HUES6 (cell line): ENCODE measurements at regions not wholly inside any gene's neighbourhood (a gene's known extent, or its start where the extent isn't known, plus 50 kb on each side); places are given as distances from the start of the nearest gene placed in this dataset.

Experiments
- H3K27ac ChIP-seq: 2 replicates; pipeline ENCODE4 v1.7.0; 2013; ENCODE audit warnings: low read depth, mild to moderate bottlenecking, low read length, inconsistent platforms
- H3K27me3 ChIP-seq: 2 replicates; pipeline ENCODE4 v1.6.1; 2013; ENCODE audit warnings: low read length; ENCODE audit not compliant: control insufficient read depth, insufficient read depth
- H3K36me3 ChIP-seq: 2 replicates; pipeline ENCODE4 v1.6.1; 2013; ENCODE audit warnings: low read length; ENCODE audit not compliant: control insufficient read depth, insufficient read depth
- H3K4me1 ChIP-seq: 2 replicates; pipeline ENCODE4 v1.6.1; 2013; ENCODE audit warnings: low read length; ENCODE audit not compliant: control insufficient read depth, insufficient read depth
- H3K4me3 ChIP-seq: 2 replicates; pipeline ENCODE4 v1.5.1; 2013; ENCODE audit warnings: low read depth, low read length
- H3K9ac ChIP-seq: one replicate; pipeline ENCODE4 v1.6.1; 2013; ENCODE audit warnings: mild to moderate bottlenecking, low read length
- H3K9me3 ChIP-seq: 2 replicates; pipeline ENCODE4 v1.6.1; 2013; ENCODE audit warnings: low read depth, low read length; ENCODE audit not compliant: control insufficient read depth, insufficient read depth

DNA sequence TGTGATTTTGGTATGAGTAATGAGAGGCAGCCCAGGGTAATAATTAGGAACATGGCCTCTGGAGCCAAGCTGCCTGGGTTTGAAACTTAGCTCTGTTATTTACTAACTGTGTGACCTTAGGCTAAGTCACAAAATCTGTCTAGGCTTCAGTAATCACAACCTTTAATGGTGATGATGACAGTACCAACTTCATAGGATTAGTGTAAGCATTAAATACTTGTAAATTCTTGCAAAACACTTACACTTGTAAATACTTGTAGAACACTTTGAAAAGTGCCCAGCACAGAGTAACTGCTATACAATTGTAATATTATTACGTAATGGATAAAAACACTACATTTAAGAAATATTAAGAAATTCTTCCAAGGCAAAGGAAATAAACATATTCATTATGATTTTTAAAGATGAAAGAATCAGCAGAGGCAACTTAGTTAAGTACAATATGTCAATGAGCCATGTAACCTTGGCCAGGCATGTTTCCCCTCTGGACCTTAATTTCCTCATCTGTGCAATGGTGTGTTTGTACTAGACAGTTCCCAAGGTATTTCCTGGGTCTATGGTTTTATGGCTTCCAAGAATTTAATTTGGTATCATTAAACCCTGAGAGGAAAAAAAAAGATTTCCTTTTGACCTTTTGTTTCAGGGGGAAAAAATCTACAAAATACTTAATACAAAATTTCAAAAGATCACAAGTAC lies 628.5 kb upstream of the KLHL1 start:
- Histone ChIP-seq H3K4me3 (no peak overlapping the region), H3K27ac (no peak overlapping the region), H3K4me1 (no peaks in the 10 kb centered on the region), H3K36me3 (no peaks in the 10 kb centered on the region), H3K27me3 (no peaks in the 10 kb centered on the region), H3K9me3 (no peaks in the 10 kb centered on the region), H3K9ac (no peak overlapping the region)

- H3K27ac ChIP-seq = no peak overlapping the region
- no peak overlapping the region for H3K9ac ChIP-seq
- no peaks in the 10 kb centered on the region for H3K36me3 ChIP-seq
- no peaks in the 10 kb centered on the region for H3K27me3 ChIP-seq
- no peaks in the 10 kb centered on the region for H3K4me1 ChIP-seq
- no peaks in the 10 kb centered on the region for H3K9me3 ChIP-seq
- H3K4me3 ChIP-seq = no peak overlapping the region
These were observed 624.4 kb upstream of the KLHL1 start for GRCh38 chr13:70732611-70733010.

GRCh38 chr13:70729369-70729768 lies 621.1 kb upstream of the KLHL1 start:
- H3K9ac ChIP-seq = no peak overlapping the region
- H3K4me3 ChIP-seq = no peak overlapping the region
- H3K27ac ChIP-seq = no peak overlapping the region
- no peaks in the 10 kb centered on the region for H3K36me3 ChIP-seq
- H3K4me1 ChIP-seq = no peaks in the 10 kb centered on the region
- no peaks in the 10 kb centered on the region for H3K27me3 ChIP-seq
- H3K9me3 ChIP-seq = no peaks in the 10 kb centered on the region

- Histone ChIP-seq H3K9ac (no peak overlapping the region), H3K4me3 (no peak overlapping the region), H3K36me3 (no peaks in the 10 kb centered on the region), H3K27me3 (no peaks in the 10 kb centered on the region), H3K27ac (no peak overlapping the region), H3K4me1 (no peaks in the 10 kb centered on the region), H3K9me3 (no peaks in the 10 kb centered on the region)
These were observed 615.5 kb upstream of the KLHL1 start for GRCh38 chr13:70723732-70724131.

DNA sequence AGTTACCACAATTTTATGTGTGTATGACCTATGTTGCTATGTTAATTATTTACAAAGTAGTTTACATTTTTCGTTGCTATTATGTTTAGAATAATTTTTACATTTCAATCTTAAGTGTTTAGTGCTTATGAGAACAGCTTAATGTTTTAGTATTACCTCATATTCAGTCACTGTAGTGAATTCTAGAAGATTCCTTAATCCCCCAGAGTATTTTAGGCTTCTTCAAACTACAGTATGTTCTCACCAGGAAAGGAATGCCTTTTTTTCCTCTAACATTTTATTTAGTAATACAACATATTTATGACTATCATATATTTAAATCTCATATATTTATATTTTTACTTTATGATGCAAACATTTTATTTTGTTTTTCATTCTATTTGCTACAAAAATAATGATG lies 612.1 kb upstream of the KLHL1 start:
- no peaks in the 10 kb centered on the region for H3K4me1 ChIP-seq
- no peaks in the 10 kb centered on the region for H3K27me3 ChIP-seq
- no peak overlapping the region for H3K9ac ChIP-seq
- H3K9me3 ChIP-seq = no peaks in the 10 kb centered on the region
- no peak overlapping the region for H3K4me3 ChIP-seq
- H3K36me3 ChIP-seq = no peaks in the 10 kb centered on the region
- H3K27ac ChIP-seq = no peak overlapping the region

- H3K27ac ChIP-seq = no peak overlapping the region
- H3K9me3 ChIP-seq = no peaks in the 10 kb centered on the region
- H3K36me3 ChIP-seq = no peaks in the 10 kb centered on the region
- no peak overlapping the region for H3K4me3 ChIP-seq
- H3K9ac ChIP-seq = no peak overlapping the region
- no peaks in the 10 kb centered on the region for H3K27me3 ChIP-seq
- H3K4me1 ChIP-seq = no peaks in the 10 kb centered on the region
These were observed 606.7 kb upstream of the KLHL1 start for GRCh38 chr13:70714993-70715392.

DNA sequence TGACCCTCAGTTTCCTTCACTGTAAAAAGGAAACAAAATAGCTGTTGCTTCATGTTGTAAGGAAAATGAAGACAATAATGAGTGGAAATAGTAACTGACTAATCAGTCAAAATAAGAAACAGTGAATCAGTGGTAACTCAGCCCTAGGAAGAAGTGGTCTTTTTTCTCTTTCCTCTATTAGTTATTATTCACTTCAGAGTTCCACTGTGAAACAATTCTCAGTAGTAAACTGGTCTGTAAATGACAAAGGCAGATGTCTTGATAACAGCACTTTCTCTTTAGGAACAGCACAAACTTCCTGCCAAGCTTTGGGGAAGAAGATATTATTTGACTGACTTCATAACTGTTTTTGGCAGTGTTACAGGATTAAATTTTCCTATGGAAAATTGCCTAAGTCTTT lies 600.5 kb upstream of the KLHL1 start:
- no peaks in the 10 kb centered on the region for H3K9me3 ChIP-seq
- H3K4me3 ChIP-seq = no peak overlapping the region
- H3K27me3 ChIP-seq = no peaks in the 10 kb centered on the region
- H3K4me1 ChIP-seq = no peaks in the 10 kb centered on the region
- H3K27ac ChIP-seq = no peak overlapping the region
- H3K36me3 ChIP-seq = no peaks in the 10 kb centered on the region
- H3K9ac ChIP-seq = no peak overlapping the region

GRCh38 chr13:70703755-70704154 lies 595.5 kb upstream of the KLHL1 start:
- H3K36me3 ChIP-seq = no peaks in the 10 kb centered on the region

DNA sequence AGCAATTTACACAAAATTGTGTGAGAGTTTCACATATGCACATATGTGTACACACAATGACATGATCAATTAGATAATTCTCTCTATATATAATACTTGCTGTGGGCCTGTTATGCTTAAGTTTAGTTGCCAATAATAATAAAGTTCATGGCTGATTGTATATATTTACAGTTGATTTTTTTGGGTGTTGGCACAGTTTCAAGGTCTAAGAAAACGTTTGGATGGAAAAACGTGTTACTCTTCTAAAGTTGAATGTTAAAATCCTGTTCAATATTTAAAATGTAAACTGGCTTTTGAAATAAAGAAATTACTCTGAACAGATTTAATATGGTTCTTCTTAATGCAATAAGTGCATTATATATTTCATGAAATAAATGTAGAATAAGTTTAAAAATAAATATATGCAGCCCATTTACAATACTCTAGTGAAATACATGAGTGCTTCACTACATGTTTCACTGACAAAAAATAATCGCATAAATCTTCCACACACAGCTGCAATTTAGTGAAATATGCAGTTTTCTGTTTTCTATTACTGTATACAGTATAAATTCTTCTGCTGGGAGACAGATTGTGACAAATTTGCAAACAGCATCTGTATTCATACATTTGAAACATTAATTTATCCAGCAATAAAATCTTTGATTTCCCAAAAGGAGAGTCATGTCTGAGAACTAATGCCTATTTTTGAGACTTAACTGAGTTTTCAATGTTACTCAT lies 586.9 kb upstream of the KLHL1 start:
- no peak overlapping the region for H3K4me3 ChIP-seq
- H3K4me1 ChIP-seq = no peaks in the 10 kb centered on the region
- no peak overlapping the region for H3K27ac ChIP-seq
- H3K36me3 ChIP-seq = no peaks in the 10 kb centered on the region
- H3K9ac ChIP-seq = no peak overlapping the region
- no peaks in the 10 kb centered on the region for H3K9me3 ChIP-seq
- H3K27me3 ChIP-seq = no peaks in the 10 kb centered on the region

More at GRCh38 chr13:70703755-70704154, 595.5 kb upstream of the KLHL1 start:
- no peaks in the 10 kb centered on the region for H3K4me1 ChIP-seq
- H3K9ac ChIP-seq = no peak overlapping the region
- no peak overlapping the region for H3K27ac ChIP-seq
- no peak overlapping the region for H3K4me3 ChIP-seq
- no peaks in the 10 kb centered on the region for H3K9me3 ChIP-seq
- no peaks in the 10 kb centered on the region for H3K27me3 ChIP-seq

GRCh38 chr13:70668983-70669382 lies 560.7 kb upstream of the KLHL1 start:
- Histone ChIP-seq H3K36me3 (no peaks in the 10 kb centered on the region), H3K4me3 (no peak overlapping the region), H3K27ac (no peak overlapping the region), H3K4me1 (peaks cover 6% of the 10 kb centered on the region), H3K9ac (no peak overlapping the region), H3K9me3 (no peaks in the 10 kb centered on the region), H3K27me3 (no peaks in the 10 kb centered on the region)

- Histone ChIP-seq H3K27me3 (no peaks in the 10 kb centered on the region), H3K36me3 (no peaks in the 10 kb centered on the region), H3K4me3 (no peak overlapping the region), H3K4me1 (peaks cover 6% of the 10 kb centered on the region), H3K9ac (no peak overlapping the region), H3K27ac (no peak overlapping the region), H3K9me3 (no peaks in the 10 kb centered on the region)
These were observed 560.0 kb upstream of the KLHL1 start for GRCh38 chr13:70668293-70668692.
